Naive thymus-derived CD4-positive, alpha-beta T cell (primary cell): ENCODE measurements at regions not wholly inside any gene's neighbourhood (a gene's known extent, or its start where the extent isn't known, plus 50 kb on each side); places are given as distances from the start of the nearest gene placed in this dataset.

Source experiments
- ATAC-seq: fragments of 150-1000 bp; cut with Tn5 transposase; 2 replicates; pipeline ENCODE4 v1.10.0; 2021; ENCODE audit warnings: mild to moderate bottlenecking, moderate library complexity
- CTCF ChIA-PET: fragments of 350-600 bp; sonication (Branson Sonifier 250); formaldehyde crosslinking; loops from one replicate; lab custom pipeline; 2021; ENCODE audit warnings: antibody characterized with exemption; lab: Charles Lee
- POLR2A ChIA-PET: fragments of 350-600 bp; sonication (Branson Sonifier 250); formaldehyde crosslinking; loops from one replicate; lab custom pipeline; 2021; ENCODE audit warnings: antibody characterized with exemption, inconsistent platforms; lab: Charles Lee
- DNase-seq, 9 donors: peaks; one replicate each; pipeline versions ENCODE4 v3.0.0 to v3.0.0-alpha.2; 2020 to 2022; ENCODE audit warnings: mixed read lengths in 1 of 9
- H3K27ac ChIP-seq: one replicate; pipeline ENCODE4 v1.7.0; 2013; ENCODE audit warnings: mild to moderate bottlenecking, low read depth, low read length, moderate library complexity
- H3K27me3 ChIP-seq, 2 donors: one replicate each; pipeline ENCODE4 v1.7.0; 2013; ENCODE audit warnings: low read length in 2 of 2, mild to moderate bottlenecking in 2 of 2, moderate library complexity in 2 of 2; ENCODE audit not compliant: control insufficient read depth in 2 of 2, insufficient read depth in 2 of 2
- H3K36me3 ChIP-seq, 3 experiments: 1 replicate in 2 of 3; 2 replicates in 1 of 3; pipeline ENCODE4 v1.7.0; 2013; ENCODE audit warnings: low read length in 3 of 3, mild to moderate bottlenecking in 3 of 3, moderate library complexity in 1 of 3; ENCODE audit not compliant: insufficient read depth in 3 of 3, control insufficient read depth in 2 of 3
- H3K4me1 ChIP-seq, 2 donors: one replicate each; pipeline ENCODE4 v1.7.0; 2013; ENCODE audit warnings: low read length in 2 of 2, mild to moderate bottlenecking in 2 of 2, moderate library complexity in 1 of 2; ENCODE audit not compliant: control insufficient read depth in 2 of 2, insufficient read depth in 2 of 2
- H3K4me3 ChIP-seq: 2 replicates; pipeline ENCODE4 v1.7.0; 2013; ENCODE audit warnings: mild to moderate bottlenecking, low read length
- H3K9me3 ChIP-seq, 3 experiments: 1 replicate in 2 of 3; 2 replicates in 1 of 3; pipeline ENCODE4 v1.7.0; 2013; ENCODE audit warnings: low read length in 3 of 3; ENCODE audit not compliant: control insufficient read depth in 2 of 3
- H3K27ac Mint-ChIP-seq, 9 donors: one replicate each; pipeline ENCODE4 v1.8.0; 2020 to 2022; ENCODE audit warnings: mixed read lengths in 9 of 9, mild to moderate bottlenecking in 8 of 9, moderate library complexity in 5 of 9, inconsistent platforms in 2 of 9
- H3K27me3 Mint-ChIP-seq, 5 donors: one replicate each; pipeline ENCODE4 v1.8.0; 2021 to 2022; ENCODE audit warnings: mixed read lengths in 5 of 5, mild to moderate bottlenecking in 1 of 5
- H3K36me3 Mint-ChIP-seq, 5 donors: one replicate each; pipeline ENCODE4 v1.8.0; 2020 to 2022; ENCODE audit warnings: mixed read lengths in 5 of 5, mild to moderate bottlenecking in 3 of 5, inconsistent platforms in 1 of 5
- H3K4me1 Mint-ChIP-seq, 7 donors: one replicate each; pipeline ENCODE4 v1.8.0; 2020 to 2022; ENCODE audit warnings: mixed read lengths in 7 of 7, mild to moderate bottlenecking in 3 of 7, inconsistent platforms in 1 of 7
- H3K4me3 Mint-ChIP-seq, 10 donors: one replicate each; pipeline ENCODE4 v1.8.0; 2020 to 2022; ENCODE audit warnings: mild to moderate bottlenecking in 10 of 10, mixed read lengths in 10 of 10, moderate library complexity in 6 of 10, inconsistent platforms in 2 of 10
- H3K9me3 Mint-ChIP-seq, 11 donors: one replicate each; pipeline ENCODE4 v1.8.0; 2020 to 2022; ENCODE audit warnings: mixed read lengths in 11 of 11, mild to moderate bottlenecking in 4 of 11, inconsistent platforms in 1 of 11, moderate library complexity in 1 of 11
- intact Hi-C, 2 donors: fragments of 100-400 bp; cut with micrococcal nuclease; formaldehyde crosslinking; loops; one replicate each; pipeline ENCODE4 v1.15.1; 2023

DNA sequence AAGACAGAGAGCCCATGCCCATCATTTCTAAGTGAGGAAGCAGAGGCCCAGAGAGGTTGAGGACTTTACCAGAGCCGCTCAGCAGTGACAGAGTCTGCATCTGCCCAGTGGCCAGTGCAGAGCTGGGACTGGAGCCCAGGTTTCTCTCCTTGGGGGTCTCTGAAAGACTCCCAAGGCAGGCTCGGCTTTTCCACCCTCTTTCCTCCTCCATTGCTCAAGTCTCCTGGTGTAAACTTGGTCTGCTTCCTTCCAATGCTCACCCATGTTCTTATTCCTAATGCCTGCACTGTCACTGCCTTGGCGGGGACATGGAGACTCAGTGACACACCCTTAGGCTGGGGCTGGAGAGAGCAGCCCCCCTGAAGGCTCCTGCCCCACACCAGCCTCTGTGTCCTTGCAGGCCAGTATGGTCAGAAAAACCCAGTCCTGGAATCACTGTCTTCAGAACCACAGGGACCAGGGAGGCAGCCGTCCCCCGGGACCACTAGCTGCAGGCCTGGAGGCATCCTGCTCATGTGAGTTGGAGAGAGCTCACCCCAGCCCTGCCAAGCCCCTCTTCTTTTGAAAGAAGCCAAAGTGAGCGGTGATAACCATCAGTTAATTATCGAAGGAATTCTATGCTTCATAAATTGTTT lies 211.0 kb upstream of the ZNF536 start:
- Histone ChIP-seq H3K9me3 (no peaks in the 10 kb centered on the region), H3K4me3 (no peak overlapping the region), H3K4me1 (no peaks in the 10 kb centered on the region), H3K27me3 (no peaks in the 10 kb centered on the region), H3K36me3 (no peaks in the 10 kb centered on the region), H3K27ac (no peak overlapping the region)
- ChIA-PET CTCF (no interaction called here), POLR2A (no interaction called here)
- Mint-ChIP-seq H3K36me3 (no peaks in the 10 kb centered on the region), H3K4me1 (peaks cover 0 to 2% (median 0%) of the 10 kb centered on the region in 7 donors), H3K27me3 (peaks cover 0 to 21% (median 4%) of the 10 kb centered on the region in 5 donors), H3K27ac (no peak overlapping the region), H3K4me3 (no peak overlapping the region), H3K9me3 (peaks cover 0 to 9% (median 0%) of the 10 kb centered on the region in 11 donors)
- DNase-seq (no peak), ATAC-seq (no peak)
- intact Hi-C loops = no loop called here

DNA sequence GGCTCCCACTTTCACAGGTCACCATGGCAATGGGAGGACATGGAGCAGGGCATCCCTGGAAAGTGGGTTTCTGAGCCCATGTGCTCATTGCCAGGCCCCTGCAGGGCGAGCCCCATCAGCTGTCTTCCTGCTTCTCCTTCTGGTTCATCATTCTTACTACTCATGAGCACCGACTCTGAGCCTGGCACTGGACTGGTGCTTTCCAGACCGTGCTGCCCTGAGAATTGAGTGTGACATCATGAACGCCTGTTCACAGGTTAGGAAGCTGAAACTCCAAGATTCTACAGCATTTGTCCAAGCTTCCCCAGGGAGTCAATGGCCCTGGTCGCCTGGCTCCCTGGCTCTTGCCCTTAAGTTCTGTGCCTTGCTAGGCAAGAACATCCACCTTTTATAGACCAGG lies 210.4 kb upstream of the ZNF536 start:
- intact Hi-C loops = no loop called here
- Histone ChIP-seq H3K36me3 (no peaks in the 10 kb centered on the region), H3K4me3 (no peak overlapping the region), H3K4me1 (no peaks in the 10 kb centered on the region), H3K27me3 (no peaks in the 10 kb centered on the region), H3K27ac (no peak overlapping the region), H3K9me3 (no peaks in the 10 kb centered on the region)
- H3K4me3 Mint-ChIP-seq = no peak overlapping the region
- H3K36me3 Mint-ChIP-seq = no peaks in the 10 kb centered on the region
- H3K4me1 Mint-ChIP-seq = peaks cover 0 to 2% (median 0%) of the 10 kb centered on the region in 7 donors
- DNase-seq = no peak
- peaks cover 0 to 9% (median 0%) of the 10 kb centered on the region in 11 donors for H3K9me3 Mint-ChIP-seq
- ChIA-PET POLR2A (no interaction called here), CTCF (no interaction called here)
- H3K27ac Mint-ChIP-seq = no peak overlapping the region
- ATAC-seq = no peak
- H3K27me3 Mint-ChIP-seq = peaks cover 0 to 20% (median 4%) of the 10 kb centered on the region in 5 donors

GRCh38 chr19:30162718-30163117 lies 209.5 kb upstream of the ZNF536 start:
- Histone ChIP-seq H3K4me1 (no peaks in the 10 kb centered on the region), H3K27ac (no peak overlapping the region), H3K36me3 (no peaks in the 10 kb centered on the region), H3K9me3 (no peaks in the 10 kb centered on the region), H3K27me3 (no peaks in the 10 kb centered on the region), H3K4me3 (no peak overlapping the region)
- Mint-ChIP-seq H3K4me1 (peaks cover 0 to 2% (median 0%) of the 10 kb centered on the region in 7 donors), H3K27ac (no peak overlapping the region), H3K36me3 (no peaks in the 10 kb centered on the region), H3K27me3 (peaks cover 0 to 20% (median 4%) of the 10 kb centered on the region in 5 donors), H3K9me3 (peaks cover 0 to 9% (median 0%) of the 10 kb centered on the region in 11 donors), H3K4me3 (no peak overlapping the region)
- DNase-seq = no peak
- intact Hi-C loops = no loop called here
- ATAC-seq = no peak
- CTCF ChIA-PET = no interaction called here
- POLR2A ChIA-PET = no interaction called here

DNA sequence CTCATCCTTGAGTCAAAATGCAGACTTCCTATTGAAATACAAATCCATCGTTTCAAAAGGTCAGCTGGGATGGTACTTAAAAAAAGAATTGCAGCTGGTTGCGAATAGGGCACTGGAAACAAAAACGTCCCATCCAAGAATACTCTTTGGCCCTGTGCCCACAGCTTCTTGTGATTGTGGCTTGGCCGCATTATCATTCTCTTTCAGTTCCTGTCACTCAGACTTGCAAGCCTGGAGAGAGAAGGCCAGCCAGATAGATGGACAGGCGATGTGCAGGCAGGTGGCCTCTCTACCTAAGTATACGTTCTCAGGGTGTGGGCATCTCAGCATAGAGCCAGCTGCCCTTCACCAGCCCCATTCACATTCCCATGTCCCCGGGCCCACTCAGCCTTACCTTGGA lies 208.5 kb upstream of the ZNF536 start:
- peaks cover 0 to 21% (median 4%) of the 10 kb centered on the region in 5 donors for H3K27me3 Mint-ChIP-seq
- no peak overlapping the region for H3K4me3 Mint-ChIP-seq
- intact Hi-C loops = no loop called here
- Histone ChIP-seq H3K9me3 (no peaks in the 10 kb centered on the region), H3K4me1 (no peaks in the 10 kb centered on the region), H3K4me3 (no peak overlapping the region), H3K27ac (no peak overlapping the region), H3K27me3 (no peaks in the 10 kb centered on the region), H3K36me3 (no peaks in the 10 kb centered on the region)
- POLR2A ChIA-PET = no interaction called here
- no peaks in the 10 kb centered on the region for H3K36me3 Mint-ChIP-seq
- DNase-seq (no peak), ATAC-seq (no peak)
- H3K9me3 Mint-ChIP-seq = peaks cover 0 to 9% (median 0%) of the 10 kb centered on the region in 11 donors
- H3K4me1 Mint-ChIP-seq = peaks cover 0 to 2% (median 0%) of the 10 kb centered on the region in 7 donors
- no peak overlapping the region for H3K27ac Mint-ChIP-seq
- CTCF ChIA-PET = no interaction called here

DNA sequence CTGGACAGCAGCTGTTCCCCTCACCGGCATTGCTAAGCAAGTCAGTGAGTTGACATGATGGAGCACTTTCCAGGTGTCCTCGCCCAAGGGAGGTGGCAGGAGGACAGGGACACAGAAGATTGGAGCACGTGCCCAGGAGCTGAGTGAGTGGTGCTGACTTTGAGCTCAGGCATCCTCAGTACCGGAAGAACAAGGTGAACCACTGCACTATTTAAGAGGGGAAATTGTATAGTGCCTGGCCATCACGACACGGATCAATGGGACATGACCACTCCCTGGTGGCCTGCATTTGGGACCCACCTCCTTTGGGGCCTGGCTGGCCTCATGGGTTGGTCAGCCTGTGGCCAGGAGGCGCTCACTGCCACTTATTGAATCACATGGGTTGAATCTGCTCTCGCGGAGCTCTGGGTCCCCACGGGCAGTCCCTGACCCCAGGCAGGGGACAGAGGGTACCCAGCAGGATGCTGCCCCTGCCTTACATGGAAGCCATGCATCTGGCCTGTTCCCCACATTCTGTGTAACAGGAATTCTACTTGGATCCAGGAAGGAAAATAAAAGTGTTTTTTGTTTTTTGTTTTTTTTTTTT lies 206.9 kb upstream of the ZNF536 start:
- Histone ChIP-seq H3K36me3 (no peaks in the 10 kb centered on the region), H3K4me1 (no peaks in the 10 kb centered on the region), H3K4me3 (no peak overlapping the region), H3K27ac (no peak overlapping the region), H3K9me3 (no peaks in the 10 kb centered on the region), H3K27me3 (no peaks in the 10 kb centered on the region)
- H3K4me1 Mint-ChIP-seq = peaks cover 0 to 2% (median 0%) of the 10 kb centered on the region in 7 donors
- intact Hi-C loops = no loop called here
- no peak for DNase-seq
- H3K27me3 Mint-ChIP-seq = peaks cover 0 to 24% (median 4%) of the 10 kb centered on the region in 5 donors
- H3K36me3 Mint-ChIP-seq = no peaks in the 10 kb centered on the region
- POLR2A ChIA-PET = no interaction called here
- ATAC-seq = no peak
- CTCF ChIA-PET = no interaction called here
- H3K27ac Mint-ChIP-seq = no peak overlapping the region
- H3K9me3 Mint-ChIP-seq = peaks cover 0 to 9% (median 0%) of the 10 kb centered on the region in 11 donors
- no peak overlapping the region for H3K4me3 Mint-ChIP-seq

DNA sequence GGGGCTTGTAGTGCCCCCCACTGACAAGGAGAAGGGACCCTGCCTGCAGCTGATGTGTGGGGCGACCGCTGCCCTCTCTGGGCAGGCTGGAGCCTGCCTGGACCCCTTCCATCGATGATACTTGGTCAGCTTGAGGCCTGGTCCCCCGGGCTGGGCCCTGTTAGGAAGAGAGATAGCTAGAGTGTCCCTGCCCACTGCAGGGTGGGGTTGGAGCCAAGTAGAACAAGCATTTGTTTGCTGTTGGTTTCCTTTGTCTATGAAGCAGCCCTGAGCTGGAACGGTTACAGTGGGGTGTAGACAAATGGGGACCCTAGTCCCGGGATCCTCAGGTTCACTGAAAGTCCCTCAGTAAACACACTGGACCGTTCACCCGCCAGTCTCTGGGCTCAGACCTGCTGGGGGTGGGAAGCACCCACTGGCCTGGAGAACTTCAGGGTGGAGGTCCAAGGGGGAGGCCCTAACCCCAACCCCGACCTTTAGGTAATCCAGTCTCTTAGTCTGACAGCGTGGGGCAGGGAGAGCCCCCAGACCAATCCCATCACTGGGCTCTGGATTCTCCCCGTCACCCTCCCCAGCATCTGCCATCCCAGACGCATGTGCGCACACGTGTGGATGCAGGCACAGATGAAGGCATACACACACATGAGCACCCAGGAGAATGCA lies 204.8 kb upstream of the ZNF536 start:
- Histone ChIP-seq H3K4me3 (no peak overlapping the region), H3K27ac (no peak overlapping the region), H3K4me1 (no peaks in the 10 kb centered on the region), H3K36me3 (no peaks in the 10 kb centered on the region), H3K27me3 (no peaks in the 10 kb centered on the region), H3K9me3 (no peaks in the 10 kb centered on the region)
- Mint-ChIP-seq H3K27me3 (peaks cover 0 to 28% (median 4%) of the 10 kb centered on the region in 5 donors), H3K4me3 (no peak overlapping the region), H3K4me1 (no peaks in the 10 kb centered on the region), H3K9me3 (peaks cover 0 to 9% (median 0%) of the 10 kb centered on the region in 11 donors), H3K27ac (no peak overlapping the region), H3K36me3 (no peaks in the 10 kb centered on the region)
- no peak for ATAC-seq
- POLR2A ChIA-PET = no interaction called here
- CTCF ChIA-PET = no interaction called here
- intact Hi-C loops = no loop called here
- DNase-seq = no peak
